ENCODE measurements at regions not wholly inside any gene's neighbourhood (a gene's known extent, or its start where the extent isn't known, plus 50 kb on each side); places are given as distances from the start of the nearest gene placed in this dataset.
A peak's percentile ranks its signal among the peaks of the same experiment; 100 is the strongest.

DNA sequence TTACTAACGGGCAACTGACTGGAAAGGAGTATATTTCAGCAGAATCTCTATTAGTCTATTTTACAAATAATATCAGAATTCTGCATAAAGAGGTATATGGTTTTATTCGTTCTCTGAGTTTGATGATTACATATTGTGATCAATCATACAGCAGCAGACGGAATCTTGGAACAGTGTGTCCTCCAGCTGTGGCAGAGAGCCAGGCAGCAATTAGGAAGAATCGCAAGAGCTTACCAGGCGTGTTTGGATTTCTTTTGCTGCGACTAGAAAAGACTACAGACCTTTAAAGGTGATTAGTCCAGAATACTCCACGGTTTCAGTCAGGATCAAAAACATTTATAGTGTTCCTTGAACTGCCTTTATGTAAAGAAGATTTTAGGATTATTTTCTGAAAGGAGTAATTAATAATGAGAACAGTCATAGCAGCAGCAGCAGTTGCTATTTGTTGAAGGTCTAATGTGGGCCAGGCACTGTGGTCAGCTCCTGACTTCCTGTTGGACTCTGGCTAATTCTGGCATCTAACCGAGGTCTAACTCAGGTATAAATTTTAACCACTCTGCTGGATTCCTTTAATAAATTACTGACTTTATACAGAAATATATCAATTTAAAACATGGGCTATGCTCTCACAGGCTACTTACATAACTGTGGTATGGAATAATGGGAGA lies 225.3 kb upstream of the CXorf66 start:
- Histone ChIP-seq H3K27ac (no peak overlapping the region), H3K4me1 (ENCODE audit: low read depth) (no peaks in the 10 kb centered on the region), H3K4me3 (no peak overlapping the region), H3K27me3 (no peaks in the 10 kb centered on the region), H3K9me3 (ENCODE audit: low read depth) (no peaks in the 10 kb centered on the region), H3K36me3 (no peaks in the 10 kb centered on the region)
- TF ChIP-seq, protein P1, sequence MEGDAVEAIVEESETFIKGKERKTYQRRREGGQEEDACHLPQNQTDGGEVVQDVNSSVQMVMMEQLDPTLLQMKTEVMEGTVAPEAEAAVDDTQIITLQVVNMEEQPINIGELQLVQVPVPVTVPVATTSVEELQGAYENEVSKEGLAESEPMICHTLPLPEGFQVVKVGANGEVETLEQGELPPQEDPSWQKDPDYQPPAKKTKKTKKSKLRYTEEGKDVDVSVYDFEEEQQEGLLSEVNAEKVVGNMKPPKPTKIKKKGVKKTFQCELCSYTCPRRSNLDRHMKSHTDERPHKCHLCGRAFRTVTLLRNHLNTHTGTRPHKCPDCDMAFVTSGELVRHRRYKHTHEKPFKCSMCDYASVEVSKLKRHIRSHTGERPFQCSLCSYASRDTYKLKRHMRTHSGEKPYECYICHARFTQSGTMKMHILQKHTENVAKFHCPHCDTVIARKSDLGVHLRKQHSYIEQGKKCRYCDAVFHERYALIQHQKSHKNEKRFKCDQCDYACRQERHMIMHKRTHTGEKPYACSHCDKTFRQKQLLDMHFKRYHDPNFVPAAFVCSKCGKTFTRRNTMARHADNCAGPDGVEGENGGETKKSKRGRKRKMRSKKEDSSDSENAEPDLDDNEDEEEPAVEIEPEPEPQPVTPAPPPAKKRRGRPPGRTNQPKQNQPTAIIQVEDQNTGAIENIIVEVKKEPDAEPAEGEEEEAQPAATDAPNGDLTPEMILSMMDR (IDR thresholded peaks at IDR 0.05; ENCODE audit: low read depth, low read length): no peak
- DNase-seq (ENCODE audit: low read depth in 1 of 2, low spot score in 1 of 2): peak in 1 of 2 donors; percentile 17

GRCh38 chrX:140180585-140180984 lies 215.3 kb upstream of the CXorf66 start:
- Histone ChIP-seq H3K27ac (no peak overlapping the region), H3K9me3 (ENCODE audit: low read depth) (no peaks in the 10 kb centered on the region), H3K27me3 (no peaks in the 10 kb centered on the region), H3K4me3 (no peak overlapping the region), H3K36me3 (no peaks in the 10 kb centered on the region), H3K4me1 (ENCODE audit: low read depth) (no peaks in the 10 kb centered on the region)
- TF ChIP-seq, protein P1 (IDR thresholded peaks at IDR 0.05; ENCODE audit: low read depth, low read length): no peak
- peak in 1 of 2 donors; percentile 66 for DNase-seq (ENCODE audit: low read depth in 1 of 2, low spot score in 1 of 2)

DNA sequence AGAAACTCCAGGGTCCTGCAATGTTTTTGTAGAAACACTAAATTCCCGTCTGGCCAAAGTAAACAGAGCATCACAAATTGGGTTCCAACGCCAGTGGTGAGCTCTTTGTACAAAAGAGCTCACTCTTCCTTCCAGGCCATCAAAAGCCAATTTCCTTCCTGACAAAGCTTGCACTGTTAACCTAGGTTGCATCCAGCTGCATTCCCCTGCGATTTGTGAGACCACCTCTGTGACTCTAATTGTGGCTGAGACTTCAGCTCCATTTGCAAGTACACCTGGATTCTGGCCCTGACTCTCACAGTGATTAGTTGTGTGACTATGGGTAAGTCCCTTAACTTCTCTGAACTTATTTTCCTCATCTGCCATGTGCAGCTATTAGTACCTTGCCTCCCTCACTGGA lies 212.5 kb upstream of the CXorf66 start:
- DNase-seq (ENCODE audit: low read depth in 1 of 2, low spot score in 1 of 2): no peak
- no peak overlapping the region for H3K4me3 ChIP-seq
- no peaks in the 10 kb centered on the region for H3K36me3 ChIP-seq
- no peaks in the 10 kb centered on the region for H3K4me1 ChIP-seq (ENCODE audit: low read depth)
- TF ChIP-seq, protein P1 (IDR thresholded peaks at IDR 0.05; ENCODE audit: low read depth, low read length): no peak
- no peaks in the 10 kb centered on the region for H3K27me3 ChIP-seq
- H3K27ac ChIP-seq: no peak overlapping the region
- H3K9me3 ChIP-seq (ENCODE audit: low read depth): no peaks in the 10 kb centered on the region

DNA sequence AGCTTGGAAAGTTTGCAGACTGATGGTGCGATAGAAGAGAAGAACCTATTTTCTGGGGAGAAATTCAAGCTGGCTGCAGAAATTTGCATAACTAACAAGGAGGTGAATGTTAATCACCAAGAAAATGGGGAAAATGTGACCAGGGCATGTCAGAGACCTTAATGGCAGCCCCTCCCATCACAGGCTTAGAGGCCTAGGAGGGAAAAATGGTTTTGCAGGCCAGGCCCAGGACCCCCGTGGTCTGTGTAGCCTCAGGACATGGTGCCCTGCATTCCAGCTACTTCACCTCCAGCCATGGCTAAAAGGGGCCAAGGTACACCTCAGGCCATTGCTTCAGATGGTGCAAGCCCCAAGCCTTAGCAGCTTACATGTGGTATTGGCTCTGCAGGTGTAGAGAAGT lies 207.1 kb upstream of the CXorf66 start:
- Histone ChIP-seq H3K27me3 (no peaks in the 10 kb centered on the region), H3K36me3 (no peaks in the 10 kb centered on the region), H3K27ac (no peak overlapping the region), H3K9me3 (ENCODE audit: low read depth) (no peaks in the 10 kb centered on the region), H3K4me1 (ENCODE audit: low read depth) (no peaks in the 10 kb centered on the region), H3K4me3 (no peak overlapping the region)
- DNase-seq (ENCODE audit: low read depth in 1 of 2, low spot score in 1 of 2): no peak
- TF ChIP-seq, protein P1 (IDR thresholded peaks at IDR 0.05; ENCODE audit: low read depth, low read length): no peak

DNA sequence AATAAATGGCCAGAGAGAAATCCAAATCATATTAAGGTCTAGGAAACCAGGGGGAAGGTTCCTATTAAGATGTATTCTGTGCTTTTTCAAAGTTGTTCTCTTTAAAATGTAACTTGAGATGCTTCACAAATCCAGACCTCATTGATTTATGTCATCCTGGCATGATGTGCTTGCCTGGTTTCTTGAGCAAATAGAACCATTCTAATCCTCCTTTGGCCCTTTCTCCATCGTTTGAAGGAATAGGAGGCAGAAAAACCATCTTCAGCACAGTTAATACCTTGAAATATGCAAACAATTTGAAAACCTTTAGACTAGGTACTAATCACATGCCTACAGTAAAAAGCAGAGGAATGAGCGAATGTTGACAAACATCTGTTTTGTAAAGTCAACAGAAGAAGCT lies 202.2 kb upstream of the CXorf66 start:
- Histone ChIP-seq H3K4me1 (ENCODE audit: low read depth) (no peaks in the 10 kb centered on the region), H3K36me3 (no peaks in the 10 kb centered on the region), H3K4me3 (no peak overlapping the region), H3K27me3 (no peaks in the 10 kb centered on the region), H3K27ac (no peak overlapping the region), H3K9me3 (ENCODE audit: low read depth) (no peaks in the 10 kb centered on the region)
- TF ChIP-seq, protein P1 (IDR thresholded peaks at IDR 0.05; ENCODE audit: low read depth, low read length): no peak
- no peak for DNase-seq (ENCODE audit: low read depth in 1 of 2, low spot score in 1 of 2)
